ENCODE measurements at regions not wholly inside any gene's neighbourhood (a gene's known extent, or its start where the extent isn't known, plus 50 kb on each side); places are given as distances from the start of the nearest gene placed in this dataset.
"Not testable (repeated sequence)": the region's sequence is repeated elsewhere in the genome, so short reads cannot be mapped to it uniquely, and the experiment has no call there.

DNA sequence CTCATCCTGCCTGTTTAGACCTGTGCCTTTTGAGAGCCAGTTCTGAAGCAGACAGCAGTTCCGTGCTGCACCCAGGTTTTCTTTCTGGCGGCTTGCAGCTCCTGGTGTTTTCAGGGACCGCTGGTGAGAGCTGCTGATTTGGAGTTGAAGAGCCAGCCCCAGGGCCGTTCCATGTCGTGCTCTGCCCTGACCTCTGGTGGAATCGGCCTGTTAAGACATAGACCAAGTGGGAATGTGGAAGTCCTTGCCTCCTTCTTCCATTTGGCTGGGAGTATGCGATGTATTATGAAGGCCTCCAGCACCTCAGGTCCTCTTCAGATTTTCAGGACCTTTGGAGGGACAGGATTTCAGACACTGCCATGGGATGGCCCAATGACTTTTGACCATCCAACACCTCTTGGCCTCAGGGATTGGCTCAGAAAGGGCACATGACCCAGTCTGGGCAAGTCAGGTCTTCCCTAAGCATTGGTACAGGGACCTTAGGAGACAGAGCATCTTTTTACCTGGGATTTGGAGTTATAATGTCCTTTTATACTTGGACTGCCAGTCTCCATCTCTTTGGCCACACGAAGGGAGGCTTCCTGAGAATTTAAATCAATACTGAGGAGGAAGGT lies 136.1 kb upstream of the CLINT1 start:
- peak in 3 of 4 experiments; percentile 17 to 36 (median 28) for DNase-seq (ENCODE audit: low read depth in 4 of 4, low spot score in 1 of 4)

DNA sequence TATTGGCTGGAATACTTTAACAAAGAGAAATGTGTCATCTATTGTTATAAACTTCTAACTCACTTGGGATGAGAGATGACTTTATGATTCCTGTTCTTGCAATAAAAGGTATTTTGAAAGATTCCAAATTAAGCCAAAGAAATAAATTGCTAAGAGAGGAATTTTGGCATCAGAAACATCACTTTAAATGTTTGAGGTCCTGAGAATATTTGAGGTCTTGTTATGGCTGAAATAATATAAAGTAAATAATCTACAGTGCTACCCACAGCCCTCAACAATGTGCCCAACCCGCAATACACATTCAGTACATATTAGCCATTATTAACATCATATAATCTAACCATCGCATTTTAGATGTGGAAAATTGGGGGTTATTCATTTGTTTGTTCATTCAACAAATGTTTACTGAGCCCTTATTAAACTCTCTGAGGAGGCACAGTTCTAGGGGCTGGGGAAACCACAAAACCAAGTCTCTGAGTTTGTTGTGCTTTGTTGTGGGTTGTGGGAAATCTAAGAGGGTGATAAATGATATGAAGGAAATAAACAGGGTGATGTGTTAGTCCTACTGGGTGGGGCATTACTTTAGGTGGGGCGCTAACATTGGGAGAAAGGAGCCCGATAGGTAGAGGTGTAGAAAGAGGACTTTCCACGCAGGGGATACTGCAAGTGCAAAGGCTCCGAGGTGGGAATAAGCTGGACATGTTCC lies 135.2 kb upstream of the CLINT1 start:
- DNase-seq (ENCODE audit: low read depth in 4 of 4, low spot score in 1 of 4) = no peak

DNA sequence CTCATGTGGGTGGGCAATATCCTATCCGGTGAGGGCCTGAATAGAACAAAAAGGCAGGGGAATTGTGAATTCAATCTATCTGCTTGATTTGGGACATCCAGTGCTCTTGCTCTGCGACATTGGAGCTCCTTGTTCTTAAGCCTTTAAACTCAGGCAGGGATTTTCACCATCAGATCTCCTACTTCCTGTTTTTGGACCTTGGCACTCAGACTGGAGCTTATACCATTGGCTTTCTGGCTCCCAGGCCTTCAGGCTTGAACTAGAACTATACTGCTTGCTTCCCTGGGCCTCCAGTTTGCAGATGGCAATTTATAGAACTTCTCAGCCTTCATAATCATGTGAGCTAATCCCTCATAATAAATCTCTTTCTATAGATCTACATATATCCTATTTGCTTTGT lies 134.3 kb upstream of the CLINT1 start:
- DNase-seq (ENCODE audit: low read depth in 4 of 4, low spot score in 1 of 4) = no peak

DNA sequence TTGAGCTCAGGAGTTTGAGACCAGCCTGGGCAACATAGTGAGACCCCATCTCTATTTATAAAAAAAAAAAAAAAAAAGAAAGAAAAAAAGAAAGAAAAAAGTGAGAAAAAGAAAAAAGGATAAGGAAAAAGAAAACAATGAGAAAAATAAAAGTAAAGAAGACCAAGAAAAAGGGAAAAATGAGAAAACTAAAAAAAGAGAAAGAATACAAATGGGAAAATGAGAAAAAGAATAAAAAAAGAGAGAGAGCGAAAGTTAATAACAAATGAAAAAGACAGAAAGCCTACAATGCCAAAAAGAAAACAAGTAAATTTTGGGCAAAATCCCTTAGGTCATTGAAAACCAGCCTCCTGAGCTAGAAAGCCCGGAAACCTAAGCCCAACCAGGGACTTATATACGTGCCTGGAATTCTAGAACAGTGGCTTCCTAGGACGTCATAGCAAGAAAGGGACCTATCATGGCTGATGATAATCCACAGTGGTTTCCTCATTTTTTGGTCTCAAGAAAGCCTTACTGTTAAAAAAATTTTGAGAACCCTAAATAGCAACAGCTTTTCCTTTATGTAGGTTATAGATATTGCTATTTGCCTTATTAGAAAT lies 131.7 kb upstream of the CLINT1 start:
- DNase-seq (ENCODE audit: low read depth in 4 of 4, low spot score in 1 of 4) = no peak

DNA sequence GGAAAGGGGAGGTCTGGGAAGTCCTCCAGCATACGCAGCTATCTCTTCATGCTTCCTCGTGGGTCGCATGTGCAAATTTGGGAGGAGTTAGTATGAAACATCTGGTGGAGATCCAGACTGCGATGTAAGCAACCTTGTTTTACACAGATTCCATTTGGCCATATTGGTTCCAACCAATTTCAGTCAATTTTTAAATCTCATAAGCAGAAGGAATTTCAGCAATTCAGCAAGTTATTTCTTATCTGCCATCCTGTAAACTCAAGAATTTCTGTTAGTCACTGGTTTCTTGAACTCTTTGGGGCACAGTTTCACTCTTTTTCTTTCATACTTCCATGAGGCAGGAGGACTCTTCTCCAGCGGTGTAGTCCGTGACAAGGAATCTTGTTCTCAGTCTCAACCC lies 130.4 kb upstream of the CLINT1 start:
- DNase-seq (ENCODE audit: low read depth in 4 of 4, low spot score in 1 of 4) = no peak

DNA sequence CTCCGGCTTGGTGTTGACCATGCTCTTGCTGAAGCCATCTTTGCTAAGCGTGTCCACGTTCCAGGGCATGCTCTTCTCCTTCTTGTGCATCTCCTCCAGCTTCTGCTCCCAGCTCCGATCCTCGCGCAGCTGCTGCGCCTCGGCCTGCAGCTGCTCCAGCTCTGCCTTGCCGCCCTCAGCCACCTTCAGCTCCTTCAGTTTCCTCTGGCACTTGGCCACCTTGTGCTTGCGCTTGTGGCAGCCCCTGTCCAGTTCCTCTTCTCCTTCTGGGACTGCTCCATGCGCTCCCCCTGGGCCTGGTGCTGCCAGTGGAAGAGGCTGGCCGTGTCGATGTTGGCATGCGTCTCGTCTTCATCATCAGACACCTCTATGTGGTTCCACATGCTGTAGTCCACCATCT lies 128.3 kb upstream of the CLINT1 start:
- DNase-seq (ENCODE audit: low read depth in 4 of 4, low spot score in 1 of 4) = no peak

DNA sequence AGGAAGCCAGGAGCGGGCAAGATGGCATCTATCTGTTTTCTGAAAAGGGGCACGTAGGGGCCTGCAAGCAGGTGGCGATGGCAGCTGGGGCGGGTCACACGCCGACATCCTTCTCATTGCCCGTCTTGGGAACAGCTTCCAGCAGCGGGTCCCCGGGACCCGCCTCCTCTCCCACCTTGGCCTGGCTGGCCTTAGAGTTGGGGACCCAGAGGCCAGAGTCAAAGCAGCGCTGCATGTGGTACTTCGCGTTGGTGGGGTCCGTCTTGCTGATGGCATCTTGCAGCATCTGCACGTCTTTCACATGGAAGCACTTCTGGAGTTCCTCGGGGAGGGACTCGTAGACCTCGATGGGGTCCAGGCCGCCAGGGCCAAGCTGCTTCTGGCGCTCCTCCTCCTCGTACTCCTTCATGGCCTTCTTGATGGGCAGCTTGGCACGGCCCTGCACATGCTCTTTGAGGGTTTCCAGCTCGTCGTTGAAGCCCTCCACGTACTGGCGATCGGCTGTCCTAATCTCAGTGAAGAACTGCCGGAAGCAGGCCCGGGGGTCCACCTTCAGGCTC lies 127.6 kb upstream of the CLINT1 start:
- DNase-seq (ENCODE audit: low read depth in 4 of 4, low spot score in 1 of 4) = no peak

DNA sequence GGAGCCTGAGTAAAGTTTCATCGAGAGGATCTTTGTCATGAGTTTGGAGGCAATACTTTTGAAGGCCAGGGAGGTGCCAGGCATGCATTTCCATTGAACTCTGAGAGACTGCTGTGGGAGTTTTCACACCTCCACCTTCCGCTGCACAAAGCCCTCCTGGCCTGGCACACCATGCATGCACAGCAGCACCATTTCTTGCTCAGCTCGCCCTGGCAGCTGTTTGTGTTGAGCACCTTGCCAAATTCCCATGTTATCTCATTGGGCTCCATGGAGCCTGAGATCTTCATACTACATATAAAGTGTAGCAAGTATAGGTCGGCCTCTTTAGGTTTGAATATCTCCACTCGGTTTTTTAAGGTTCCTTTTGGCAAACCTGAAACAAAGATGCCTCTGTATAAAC lies 125.7 kb upstream of the CLINT1 start:
- DNase-seq (ENCODE audit: low read depth in 4 of 4, low spot score in 1 of 4) = no peak

DNA sequence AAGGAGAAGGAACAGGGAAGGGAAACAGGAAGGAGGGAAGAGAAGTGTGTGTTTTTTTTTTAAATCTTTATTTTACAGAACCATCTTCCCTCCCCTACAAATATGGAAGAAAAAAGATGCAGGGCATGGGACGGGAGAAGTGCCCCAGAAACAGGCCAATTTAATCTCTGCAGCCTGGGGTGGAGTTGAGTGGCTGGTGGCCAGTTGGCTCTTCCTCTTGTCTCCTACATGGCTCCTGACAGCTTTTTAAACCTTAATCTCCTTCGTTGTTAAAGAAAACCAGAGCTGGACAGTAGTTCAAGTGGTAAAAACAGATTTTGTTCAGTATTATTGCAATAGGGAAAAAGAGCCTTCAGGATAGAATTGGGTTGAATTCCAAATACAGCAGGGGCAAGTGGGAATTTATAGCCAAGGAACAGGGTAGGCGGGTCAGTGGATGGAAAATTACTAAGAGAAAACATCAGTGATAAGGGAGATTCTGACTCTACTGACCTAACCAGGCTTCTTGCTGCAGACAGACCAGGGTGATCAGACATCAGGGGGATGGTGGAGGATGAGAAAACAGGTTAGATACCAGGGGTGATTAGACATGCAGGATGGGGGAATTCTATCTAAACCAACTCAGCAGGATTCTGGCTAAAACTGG lies 125.1 kb upstream of the CLINT1 start:
- DNase-seq (ENCODE audit: low read depth in 4 of 4, low spot score in 1 of 4) = no peak

DNA sequence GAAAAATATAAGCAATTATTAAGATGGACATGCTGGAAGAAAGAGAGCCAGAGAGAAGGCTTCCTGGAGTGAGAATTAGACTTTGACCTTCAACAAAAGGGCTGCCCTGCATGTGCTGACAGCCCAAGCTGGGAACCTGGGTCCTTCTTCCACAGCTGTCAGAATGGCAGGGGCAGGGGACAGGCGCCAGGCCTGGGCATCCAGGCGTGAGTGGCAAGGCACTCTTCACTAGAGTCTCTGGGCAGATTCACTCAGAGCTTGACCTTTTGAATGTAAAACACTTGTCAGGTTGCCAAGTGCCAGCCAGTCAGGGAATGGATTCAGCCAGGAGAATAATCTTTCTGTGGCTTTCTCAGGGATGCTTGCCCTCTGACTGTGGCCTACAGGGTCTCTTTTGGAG lies 119.1 kb upstream of the CLINT1 start:
- no peak for DNase-seq (ENCODE audit: low read depth in 4 of 4, low spot score in 1 of 4)

DNA sequence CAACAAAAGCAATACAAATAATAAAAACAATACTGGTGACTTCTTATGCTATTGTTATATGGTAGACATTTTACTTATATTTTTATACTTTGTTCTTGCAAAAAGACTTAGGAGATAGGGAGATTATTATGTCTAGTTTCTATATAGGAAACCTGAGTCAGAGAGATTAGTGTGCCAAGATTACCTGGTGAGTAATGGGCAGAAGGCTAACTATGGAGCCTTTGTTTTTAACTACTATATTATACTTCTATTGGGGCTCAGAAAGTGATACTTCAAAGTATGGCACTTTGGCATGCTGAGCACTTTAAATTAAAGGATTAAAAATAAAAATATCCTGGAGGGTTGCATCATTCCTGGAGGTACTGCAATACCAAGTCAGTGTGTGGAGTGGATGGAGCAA lies 117.5 kb upstream of the CLINT1 start:
- DNase-seq (ENCODE audit: low read depth in 4 of 4, low spot score in 1 of 4) = no peak

DNA sequence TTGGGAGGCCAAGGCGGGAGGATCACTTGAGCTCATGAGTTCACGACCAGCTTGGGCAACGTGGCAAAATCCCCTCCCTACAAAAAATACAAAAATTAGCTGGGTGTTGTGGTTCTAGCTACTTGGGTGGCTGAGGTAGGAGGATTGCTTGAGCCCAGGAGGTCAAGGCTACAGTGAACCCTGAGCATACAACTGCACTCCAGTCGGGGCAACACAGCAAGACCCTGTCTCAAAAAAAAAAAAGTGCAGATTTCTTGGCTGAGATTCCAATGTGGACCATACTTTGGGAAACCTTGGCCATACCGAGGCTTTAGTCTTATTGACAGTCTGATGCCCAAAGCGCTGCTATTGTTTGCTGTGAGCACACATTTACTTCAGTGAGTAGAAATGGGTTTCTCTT lies 113.6 kb upstream of the CLINT1 start:
- no peak for DNase-seq (ENCODE audit: low read depth in 4 of 4, low spot score in 1 of 4)

DNA sequence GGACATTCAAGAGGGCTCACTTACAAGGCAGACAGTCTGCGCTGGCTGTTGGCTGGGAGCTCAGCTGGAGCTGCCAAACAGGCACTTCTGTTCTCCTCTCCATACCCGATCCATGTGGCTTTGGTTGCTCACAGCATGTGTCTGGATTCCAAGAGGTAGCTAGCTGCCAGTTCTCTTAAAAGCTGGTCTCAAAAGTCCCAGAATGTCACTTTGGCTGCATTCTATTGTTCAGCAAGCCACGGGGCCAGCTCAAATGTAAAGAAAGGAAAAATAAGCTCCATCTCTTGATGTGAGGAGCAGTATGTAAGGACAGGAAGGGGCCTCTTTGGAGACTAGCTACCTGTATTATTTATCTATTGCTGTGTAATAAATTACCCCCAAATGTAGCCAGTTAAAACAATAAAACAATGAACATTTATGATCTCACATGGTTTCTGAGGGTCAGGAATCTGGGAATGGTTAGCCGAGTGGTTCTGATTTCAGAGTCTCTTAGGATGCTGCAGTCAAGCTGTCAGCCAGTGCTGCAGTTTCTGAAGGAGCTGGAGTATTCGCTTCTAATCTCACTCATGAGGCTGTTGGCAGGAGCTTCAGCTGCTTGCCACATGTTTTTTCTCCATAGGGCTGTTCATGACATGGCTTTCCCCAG lies 112.7 kb upstream of the CLINT1 start:
- no peak for DNase-seq (ENCODE audit: low read depth in 4 of 4, low spot score in 1 of 4)

DNA sequence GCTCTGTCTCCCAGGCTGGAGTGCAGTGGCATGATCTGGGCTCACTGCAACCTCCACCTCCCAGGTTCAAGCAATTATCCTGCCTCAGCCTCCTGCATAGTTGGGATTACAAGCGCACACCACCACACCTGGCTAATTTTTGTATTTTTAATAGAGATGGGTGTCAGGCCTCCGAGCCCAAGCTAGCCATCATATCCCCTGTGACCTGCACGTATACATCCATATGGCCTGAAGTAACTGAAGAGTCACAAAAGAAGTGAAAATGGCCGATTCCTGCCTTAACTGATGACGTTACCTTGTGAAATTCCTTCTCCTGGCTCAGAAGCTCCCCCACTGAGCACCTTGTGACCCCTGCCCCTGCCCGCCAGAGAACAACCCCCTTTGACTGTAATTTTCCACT lies 109.6 kb upstream of the CLINT1 start:
- DNase-seq (ENCODE audit: low read depth in 4 of 4, low spot score in 1 of 4) = not testable (repeated sequence)

DNA sequence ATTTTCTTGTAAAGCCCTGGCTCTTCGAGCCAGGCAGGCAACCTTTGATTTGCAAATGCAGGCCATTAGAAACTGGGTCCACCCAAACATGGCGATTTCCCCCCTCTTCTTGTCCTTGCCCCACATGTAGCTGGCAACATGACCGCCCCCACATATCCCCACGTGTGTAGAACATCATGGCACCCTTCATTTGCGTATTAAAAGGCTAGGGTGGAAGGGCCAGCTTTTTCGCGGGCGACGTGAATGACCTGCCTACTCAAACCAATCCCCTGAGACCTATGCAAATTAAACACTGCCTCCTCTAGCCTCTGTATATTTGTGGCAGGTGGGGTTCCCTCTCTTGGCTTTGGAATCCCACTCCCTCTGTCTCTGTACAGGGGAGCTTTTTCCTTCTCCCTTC lies 107.0 kb upstream of the CLINT1 start:
- no peak for DNase-seq (ENCODE audit: low read depth in 4 of 4, low spot score in 1 of 4)

DNA sequence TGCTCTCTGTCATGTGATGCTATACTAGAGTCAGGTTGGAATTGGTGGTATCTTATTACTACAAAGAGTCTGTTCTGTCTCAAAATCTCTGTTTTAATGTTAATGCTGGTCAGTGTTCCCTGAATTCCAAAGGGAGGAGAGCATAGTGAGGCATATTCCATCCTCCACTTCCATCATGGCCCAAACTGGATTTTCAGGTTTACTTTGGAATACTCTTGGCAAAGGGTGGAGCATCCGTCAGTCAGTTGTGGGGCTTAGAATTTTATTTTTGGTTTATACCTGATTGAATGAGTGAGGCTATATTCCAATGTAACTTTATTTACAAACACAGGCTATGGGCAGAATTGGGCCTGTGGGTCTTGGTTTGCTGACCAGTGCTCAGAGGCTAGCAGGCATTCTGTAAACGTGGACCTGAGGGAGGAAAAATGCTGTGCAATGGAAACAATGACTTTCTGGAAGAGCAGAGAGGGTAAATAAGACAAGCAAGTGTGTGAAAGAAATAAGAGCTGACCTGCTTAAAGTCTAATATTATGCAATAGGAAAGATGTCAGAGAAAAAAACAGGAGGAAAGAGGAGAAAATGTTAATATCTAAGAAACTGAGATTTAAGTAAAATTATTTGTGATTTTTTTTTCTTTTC lies 106.2 kb upstream of the CLINT1 start:
- no peak for DNase-seq (ENCODE audit: low read depth in 4 of 4, low spot score in 1 of 4)

DNA sequence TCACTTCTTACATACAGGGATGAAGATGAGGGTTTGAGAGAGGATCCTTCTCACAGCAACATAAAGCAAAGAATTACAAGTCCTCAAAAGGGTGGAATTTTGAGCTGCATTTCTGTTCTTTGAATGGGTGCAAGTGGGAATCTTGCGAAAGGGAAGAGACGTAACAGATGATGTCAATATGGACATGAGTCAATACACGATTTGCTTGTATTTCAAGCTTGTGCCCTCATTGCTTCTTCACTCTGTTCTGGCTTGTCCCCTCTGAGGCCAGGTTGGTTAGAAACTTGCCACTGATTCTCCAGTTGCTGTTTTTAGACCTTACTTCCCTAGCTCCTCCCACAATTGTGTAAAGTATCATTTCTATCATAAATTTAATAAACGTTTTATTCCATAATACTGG lies 104.8 kb upstream of the CLINT1 start:
- DNase-seq (ENCODE audit: low read depth in 4 of 4, low spot score in 1 of 4) = no peak

DNA sequence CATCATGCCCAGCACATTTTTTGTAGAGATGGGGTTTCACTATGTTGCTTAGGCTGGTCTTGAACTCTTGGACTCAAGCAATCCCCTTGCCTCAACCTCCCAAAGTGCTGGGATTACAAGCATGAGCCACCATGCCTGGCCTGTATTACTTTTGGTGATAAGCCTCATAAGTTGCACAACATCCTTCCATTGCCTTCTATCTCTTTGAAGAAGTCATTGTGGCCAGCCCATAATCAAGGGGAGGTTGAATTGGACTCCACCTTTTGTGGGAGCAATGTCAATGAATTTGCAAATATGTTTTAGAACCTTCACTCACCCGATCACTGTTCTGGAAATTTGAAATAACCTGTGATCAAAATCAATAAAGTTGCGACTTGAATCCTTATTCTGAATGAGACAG lies 104.3 kb upstream of the CLINT1 start:
- no peak for DNase-seq (ENCODE audit: low read depth in 4 of 4, low spot score in 1 of 4)

DNA sequence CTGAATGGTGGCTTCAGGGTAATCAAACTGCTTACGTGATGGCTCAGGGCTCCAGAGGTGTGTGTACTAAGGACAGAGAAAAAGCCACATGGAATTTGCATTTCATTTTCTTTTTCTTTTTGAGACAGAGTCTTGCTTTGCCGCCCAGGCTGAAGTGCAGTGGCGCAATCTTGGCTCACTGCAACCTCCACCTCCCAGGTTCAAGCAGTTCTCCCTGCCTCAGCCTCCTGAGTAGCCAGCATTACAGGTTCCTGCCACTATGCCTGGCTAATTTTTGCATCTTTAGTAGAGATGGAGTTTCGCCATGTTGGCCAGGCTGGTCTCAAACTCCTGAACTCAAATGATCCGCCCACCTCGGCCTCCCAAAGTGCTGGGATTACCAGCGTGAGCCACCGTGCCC lies 103.7 kb upstream of the CLINT1 start:
- DNase-seq (ENCODE audit: low read depth in 4 of 4, low spot score in 1 of 4) = not testable (repeated sequence)

DNA sequence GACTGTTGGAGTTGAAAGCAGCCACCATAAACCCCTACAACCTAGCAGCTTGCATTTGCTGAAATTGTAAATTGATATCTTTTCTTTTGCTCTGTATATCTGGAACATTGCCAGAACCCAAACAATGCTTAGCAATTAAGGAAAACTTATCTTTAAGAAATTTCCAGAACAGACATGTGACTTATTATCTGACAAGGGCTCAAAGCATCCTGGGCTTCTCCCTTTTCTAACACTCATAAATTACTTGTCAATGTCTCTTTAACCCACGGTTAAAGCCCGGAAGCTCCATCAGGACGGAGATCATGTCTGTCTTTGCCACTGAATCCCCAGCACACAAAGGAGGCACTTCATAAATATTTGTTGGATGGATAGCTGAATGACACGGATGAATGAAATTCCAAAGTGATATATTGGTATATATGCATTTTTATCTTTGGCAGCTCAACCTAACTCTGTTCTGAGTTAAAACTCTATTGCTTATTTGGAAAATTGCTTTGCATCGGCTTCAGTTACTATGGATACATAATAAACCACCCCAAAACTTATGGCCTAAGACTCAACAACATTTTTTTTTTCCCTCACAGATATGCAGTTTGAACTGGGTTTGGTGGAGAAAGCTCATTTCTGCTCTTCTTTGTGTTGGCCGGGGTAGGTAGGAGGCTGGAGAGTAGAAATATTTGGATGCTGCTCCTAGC lies 103.1 kb upstream of the CLINT1 start:
- no peak for DNase-seq (ENCODE audit: low read depth in 4 of 4, low spot score in 1 of 4)

All from stimulated activated CD4-positive, alpha-beta T cell treated with anti-CD3 and anti-CD28 coated beads, Interleukin-1b, Interleukin-23, amount 100 ng/mL, for 24 hours (primary cell).